ENCODE measurements at regions not wholly inside any gene's neighbourhood (a gene's known extent, or its start where the extent isn't known, plus 50 kb on each side); places are given as distances from the start of the nearest gene placed in this dataset.

- 38 to 59% methylated on average over 2 of the region's 2 CpGs for WGBS, 2 donors
- ATAC-seq (peak in 2 of 4 donors; percentile 25 to 35), DNase-seq (no peak), FAIRE-seq (no peak)
- no peak for TF ChIP-seq CTCF (IDR thresholded peaks at IDR 0.05)
- H3K36me3 ChIP-seq = no peaks in the 10 kb centered on the region
- H3K27ac ChIP-seq = peak overlapping the region in 3 of 4 donors; percentile 14 to 59 (median 27)
- no peaks in the 10 kb centered on the region for H3K9me3 ChIP-seq
- no peak overlapping the region for H3K4me3 ChIP-seq
- intact Hi-C loops (cut with DNase I) = no loop called here
- no peaks in the 10 kb centered on the region for H3K27me3 ChIP-seq
- peaks cover 10 to 18% (median 17%) of the 10 kb centered on the region in 3 donors for H3K4me1 ChIP-seq
Measured at GRCh38 chr13:40115426-40115825, 460.0 kb downstream of the COG6 start.

GRCh38 chr13:40116008-40116407 is 460.5 kb downstream of the COG6 start:
- WGBS, 2 donors = 24 to 25% methylated on average over 6 of the region's 6 CpGs
- DNase-seq = peak in 3 of 6 donors; percentile 46 to 74 (median 51)
- ATAC-seq = peak; percentile 81 to 94 (median 87)
- no peak for TF ChIP-seq CTCF (IDR thresholded peaks at IDR 0.05)
- Histone ChIP-seq H3K27ac (peak overlapping the region in 3 of 4 donors; percentile 14 to 59 (median 27)), H3K4me3 (no peak overlapping the region), H3K36me3 (no peaks in the 10 kb centered on the region), H3K4me1 (peaks cover 10 to 18% (median 17%) of the 10 kb centered on the region in 3 donors), H3K27me3 (no peaks in the 10 kb centered on the region), H3K9me3 (no peaks in the 10 kb centered on the region)
- intact Hi-C loops (cut with DNase I) = no loop called here
- FAIRE-seq = no peak

- no peak overlapping the region for H3K4me3 ChIP-seq
- no peaks in the 10 kb centered on the region for H3K27me3 ChIP-seq
- H3K9me3 ChIP-seq = no peaks in the 10 kb centered on the region
- peaks cover 10 to 18% (median 17%) of the 10 kb centered on the region in 3 donors for H3K4me1 ChIP-seq
- no peaks in the 10 kb centered on the region for H3K36me3 ChIP-seq
- intact Hi-C loops (cut with DNase I) = no loop called here
- ATAC-seq = no peak
- no peak for DNase-seq
- TF ChIP-seq CTCF (IDR thresholded peaks at IDR 0.05) = no peak
- WGBS, 2 donors = 87 to 88% methylated on average over 3 of the region's 3 CpGs
- FAIRE-seq = no peak
- H3K27ac ChIP-seq = no peak overlapping the region
Measured at GRCh38 chr13:40118337-40118736, 462.9 kb downstream of the COG6 start.

GRCh38 chr13:40119852-40120251 is 464.4 kb downstream of the COG6 start:
- Histone ChIP-seq H3K4me3 (no peak overlapping the region), H3K36me3 (no peaks in the 10 kb centered on the region), H3K9me3 (no peaks in the 10 kb centered on the region), H3K27me3 (no peaks in the 10 kb centered on the region), H3K4me1 (peaks cover 10 to 18% (median 16%) of the 10 kb centered on the region in 3 donors), H3K27ac (no peak overlapping the region)
- no peak for TF ChIP-seq CTCF (IDR thresholded peaks at IDR 0.05)
- DNase-seq = no peak
- intact Hi-C loops (cut with DNase I) = no loop called here
- 95 to 97% methylated on average over 1 of the region's 1 CpG for WGBS, 2 donors
- ATAC-seq = no peak
- FAIRE-seq = no peak

- Histone ChIP-seq H3K27ac (no peak overlapping the region), H3K4me3 (no peak overlapping the region), H3K36me3 (no peaks in the 10 kb centered on the region), H3K27me3 (no peaks in the 10 kb centered on the region), H3K4me1 (peaks cover 10 to 17% (median 12%) of the 10 kb centered on the region in 3 donors), H3K9me3 (no peaks in the 10 kb centered on the region)
- FAIRE-seq (no peak), ATAC-seq (no peak), DNase-seq (no peak)
- 92 to 93% methylated on average over 1 of the region's 1 CpG for WGBS, 2 donors
- intact Hi-C loops (cut with DNase I) = no loop called here
- TF ChIP-seq CTCF (IDR thresholded peaks at IDR 0.05) = no peak
Measured at GRCh38 chr13:40120288-40120687, 464.8 kb downstream of the COG6 start.

Data from pancreas (tissue), 10 donors.